Kidney (tissue), 13 donors: ENCODE measurements at regions not wholly inside any gene's neighbourhood (a gene's known extent, or its start where the extent isn't known, plus 50 kb on each side); places are given as distances from the start of the nearest gene placed in this dataset.

ENCODE experiments used
- DNase-seq, 5 donors: peaks; one replicate each; pipeline ENCODE4 v3.0.0-alpha.2; 2013 to 2020
- FAIRE-seq: peaks from 2 replicates; lab custom pipeline; 2012; peaks lifted over from hg19 to GRCh38; lab: Jason Lieb, UNC
- H3K27ac ChIP-seq, 2 donors: one replicate each; pipeline ENCODE4 v1.7.0; 2013; ENCODE audit warnings: low read depth in 2 of 2, low read length in 2 of 2, inconsistent platforms in 1 of 2
- H3K27me3 ChIP-seq: one replicate; pipeline ENCODE4 v1.7.1; 2013; ENCODE audit warnings: low read length, inconsistent platforms; ENCODE audit not compliant: control insufficient read depth, insufficient read depth
- H3K36me3 ChIP-seq, 3 donors: one replicate each; pipeline versions ENCODE4 v1.7.0 to v1.7.1; 2013; ENCODE audit warnings: low read length in 3 of 3, control low read depth in 1 of 3, inconsistent platforms in 1 of 3; ENCODE audit not compliant: insufficient read depth in 3 of 3, control insufficient read depth in 2 of 3
- H3K4me1 ChIP-seq, 3 donors: one replicate each; pipeline versions ENCODE4 v1.7.0 to v1.7.1; 2013; ENCODE audit warnings: low read length in 3 of 3, inconsistent platforms in 1 of 3, low read depth in 1 of 3; ENCODE audit not compliant: control insufficient read depth in 2 of 3, insufficient read depth in 2 of 3
- H3K4me3 ChIP-seq, 3 donors: one replicate each; pipeline versions ENCODE4 v1.7.0 to v1.8.1; 2013; ENCODE audit warnings: low read length in 3 of 3, control low read depth in 1 of 3, inconsistent platforms in 1 of 3
- H3K9ac ChIP-seq, 3 donors: one replicate each; pipeline versions ENCODE4 v1.7.0 to v1.7.1; 2013; ENCODE audit warnings: low read length in 3 of 3, control low read depth in 1 of 3, inconsistent platforms in 1 of 3
- H3K9me3 ChIP-seq, 3 donors: one replicate each; pipeline versions ENCODE4 v1.7.0 to v1.7.1; 2013; ENCODE audit warnings: low read length in 3 of 3, control low read depth in 1 of 3, inconsistent platforms in 1 of 3; ENCODE audit not compliant: control insufficient read depth in 2 of 3, insufficient read depth in 1 of 3
- CTCF ChIP-seq: IDR thresholded peaks from 3 replicates; pipeline ENCODE4 v1.5.1; 2012; ENCODE audit warnings: mild to moderate bottlenecking, moderate library complexity, borderline replicate concordance; ENCODE audit not compliant: insufficient read depth; ENCODE audit errors: extremely low read depth
- intact Hi-C: fragments of 100-400 bp; cut with DNase I; formaldehyde crosslinking; loops from one replicate; pipeline ENCODE4 v1.11.1; 2022
- donor health status: control.
- donor health status: control.
- donor health status: control.
- donor health status: control.
- donor health status: control.
- donor health status: DM: yes; HTN: yes; CAD: no.
- donor health status: Normal renal cell carcinoma (clear cell type).

GRCh38 chr2:53021828-53022227, 745.8 kb upstream of the CHAC2 start:
- H3K9ac ChIP-seq, result no peak overlapping the region
- H3K27ac ChIP-seq, result no peak overlapping the region
- no peak for DNase-seq
- no peaks in the 10 kb centered on the region for H3K4me1 ChIP-seq
- H3K4me3 ChIP-seq, result no peak overlapping the region
- no peak for TF ChIP-seq CTCF
- no peak for FAIRE-seq
- H3K36me3 ChIP-seq, result no peaks in the 10 kb centered on the region
- no peaks in the 10 kb centered on the region for H3K27me3 ChIP-seq
- intact Hi-C loops, result no loop called here
- no peaks in the 10 kb centered on the region for H3K9me3 ChIP-seq

- TF ChIP-seq CTCF, result no peak
- Histone ChIP-seq H3K9me3 (no peaks in the 10 kb centered on the region), H3K9ac (no peak overlapping the region), H3K36me3 (no peaks in the 10 kb centered on the region), H3K27ac (no peak overlapping the region), H3K4me3 (no peak overlapping the region), H3K27me3 (no peaks in the 10 kb centered on the region), H3K4me1 (no peaks in the 10 kb centered on the region)
- no peak for FAIRE-seq
- peak in 1 of 5 donors; percentile 23 for DNase-seq
- intact Hi-C loops, result no loop called here
These were observed 746.3 kb upstream of the CHAC2 start for GRCh38 chr2:53021292-53021691.

GRCh38 chr2:53018825-53019425, 748.7 kb upstream of the CHAC2 start:
- no peaks in the 10 kb centered on the region for H3K9me3 ChIP-seq
- no peaks in the 10 kb centered on the region for H3K4me1 ChIP-seq
- intact Hi-C loops, result no loop called here
- TF ChIP-seq CTCF, result peak; percentile 19
- H3K4me3 ChIP-seq, result no peak overlapping the region
- DNase-seq (peak in 2 of 5 donors; percentile 58 to 74), FAIRE-seq (no peak)
- H3K27me3 ChIP-seq, result no peaks in the 10 kb centered on the region
- H3K27ac ChIP-seq, result no peak overlapping the region
- H3K36me3 ChIP-seq, result no peaks in the 10 kb centered on the region
- H3K9ac ChIP-seq, result no peak overlapping the region

- no peaks in the 10 kb centered on the region for H3K27me3 ChIP-seq
- no peak for FAIRE-seq
- intact Hi-C loops, result no loop called here
These were observed 760.6 kb upstream of the CHAC2 start for GRCh38 chr2:53006980-53007379.

More at GRCh38 chr2:53006980-53007379, 760.6 kb upstream of the CHAC2 start:
- H3K9me3 ChIP-seq, result no peaks in the 10 kb centered on the region
- H3K27ac ChIP-seq, result no peak overlapping the region
- H3K9ac ChIP-seq, result no peak overlapping the region
- no peaks in the 10 kb centered on the region for H3K4me1 ChIP-seq
- no peaks in the 10 kb centered on the region for H3K36me3 ChIP-seq
- TF ChIP-seq CTCF, result no peak
- DNase-seq, result no peak
- no peak overlapping the region for H3K4me3 ChIP-seq
